GM18867 (cell line): ENCODE measurements at regions not wholly inside any gene's neighbourhood (a gene's known extent, or its start where the extent isn't known, plus 50 kb on each side); places are given as distances from the start of the nearest gene placed in this dataset.

Experiments used
- ATAC-seq: cut with Tn5 transposase; IDR thresholded peaks from one replicate; pipeline ENCODE4 v1.9.1; 2021; ENCODE audit warnings: mild to moderate bottlenecking, moderate library complexity; ENCODE audit not compliant: unreplicated experiment

DNA sequence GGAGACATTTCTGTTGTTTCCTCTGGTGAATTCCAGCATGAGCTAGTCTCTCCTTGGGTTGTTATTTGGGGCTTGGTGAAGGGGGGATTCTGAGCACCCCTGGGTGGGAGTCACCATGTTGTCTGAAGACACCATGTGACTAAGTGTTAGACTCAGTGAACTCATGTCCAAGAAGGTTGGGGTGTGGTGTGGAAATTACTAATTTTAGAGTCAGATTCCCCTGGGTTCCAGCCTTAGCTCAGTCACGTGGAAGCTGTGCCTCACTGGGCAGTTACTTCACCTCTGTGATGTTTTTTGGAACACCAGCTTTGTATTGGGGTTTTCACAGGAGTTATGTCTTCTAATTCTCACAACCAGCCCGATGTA lies 171.5 kb downstream of the RPLP1 start:
- ATAC-seq = no peak

DNA sequence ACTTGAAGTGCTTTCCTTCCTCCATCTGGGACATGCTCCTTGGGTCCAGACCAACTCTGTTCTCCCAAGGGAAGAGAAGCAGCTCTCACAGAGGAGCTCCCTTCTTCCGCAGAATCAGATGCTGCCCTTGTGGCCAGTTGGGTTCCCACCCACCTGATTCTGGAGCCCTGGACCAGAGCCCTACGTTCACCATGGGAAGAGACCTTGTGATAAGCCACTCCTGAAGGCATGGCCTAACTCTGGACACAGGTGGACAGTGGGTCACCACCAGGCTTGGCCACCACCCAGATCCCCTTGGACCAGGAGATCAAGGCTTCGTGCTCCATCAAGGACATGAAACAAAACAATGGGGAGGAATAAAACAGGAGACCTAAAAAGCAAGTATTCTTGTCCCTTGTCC lies 172.2 kb downstream of the RPLP1 start:
- ATAC-seq = no peak

DNA sequence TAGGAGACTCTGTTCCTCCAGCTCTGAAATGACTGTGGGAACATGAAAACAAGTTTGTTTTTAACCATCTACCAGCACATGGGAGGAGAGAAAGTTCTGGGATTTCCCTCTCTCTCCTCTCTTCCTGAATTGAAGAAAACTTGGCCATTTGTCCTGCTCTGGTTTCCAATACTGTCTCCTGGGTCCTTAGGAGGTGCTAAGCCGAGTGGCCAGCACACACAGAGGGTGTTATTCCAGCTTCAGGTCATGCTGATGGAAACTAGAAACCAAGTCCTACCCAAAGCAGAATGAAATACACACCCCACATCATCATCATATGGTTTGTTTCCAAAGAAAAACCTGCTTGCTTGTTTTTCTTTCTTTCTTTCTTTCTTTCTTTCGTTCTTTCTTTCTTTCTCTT lies 172.7 kb downstream of the RPLP1 start:
- ATAC-seq = no peak

DNA sequence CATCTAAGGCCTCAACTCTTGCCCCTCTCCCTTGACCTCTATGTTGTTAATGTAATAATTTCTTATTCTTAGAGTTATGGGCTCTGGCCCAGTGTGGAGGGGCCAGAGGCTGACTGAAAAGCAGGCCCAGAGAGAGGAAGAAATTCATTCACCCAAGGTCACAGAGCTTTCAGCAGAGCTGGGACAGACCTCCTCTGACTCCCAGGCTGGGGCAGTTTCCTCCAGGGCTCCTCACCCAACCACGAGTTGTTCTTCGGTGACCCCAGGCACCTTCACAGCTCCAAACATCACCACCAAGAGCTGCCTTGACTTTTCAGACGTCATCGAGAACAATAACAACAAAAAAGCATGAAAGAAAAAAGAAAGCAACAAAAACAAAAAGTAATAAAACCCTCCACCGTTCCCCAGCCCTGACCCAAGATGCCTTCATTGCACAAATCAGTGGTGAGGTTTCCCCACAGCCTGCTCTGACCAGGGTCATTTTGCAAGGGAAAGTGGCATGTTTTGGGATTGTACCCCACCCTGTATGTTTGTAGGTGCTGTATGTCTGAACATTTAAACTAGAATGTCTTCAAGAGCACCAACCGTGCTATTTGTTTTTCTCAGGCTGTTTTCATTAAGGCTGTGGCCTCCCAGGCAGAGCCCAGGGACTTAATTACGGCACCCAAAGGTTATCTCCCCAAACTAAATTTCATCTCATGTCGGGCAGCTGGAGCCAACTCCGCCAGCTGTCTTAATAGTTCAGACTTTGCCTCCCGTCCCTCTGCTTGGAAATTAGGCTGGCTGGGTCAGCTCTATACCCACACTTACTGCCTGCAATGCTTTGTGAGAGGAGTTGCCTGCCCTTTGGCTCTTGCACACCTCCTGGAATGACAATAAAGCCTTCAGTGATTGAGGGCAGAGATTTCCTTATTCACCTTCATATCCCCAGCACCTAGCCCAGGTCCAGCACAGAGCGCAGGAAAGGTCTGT lies 173.8 kb downstream of the RPLP1 start:
- no peak for ATAC-seq

GRCh38 chr15:69627548-69628158 lies 175.0 kb downstream of the RPLP1 start:
- no peak for ATAC-seq

GRCh38 chr15:69628256-69629093 lies 175.9 kb downstream of the RPLP1 start:
- ATAC-seq = no peak

GRCh38 chr15:69629631-69630161 lies 177.1 kb downstream of the RPLP1 start:
- ATAC-seq = no peak

DNA sequence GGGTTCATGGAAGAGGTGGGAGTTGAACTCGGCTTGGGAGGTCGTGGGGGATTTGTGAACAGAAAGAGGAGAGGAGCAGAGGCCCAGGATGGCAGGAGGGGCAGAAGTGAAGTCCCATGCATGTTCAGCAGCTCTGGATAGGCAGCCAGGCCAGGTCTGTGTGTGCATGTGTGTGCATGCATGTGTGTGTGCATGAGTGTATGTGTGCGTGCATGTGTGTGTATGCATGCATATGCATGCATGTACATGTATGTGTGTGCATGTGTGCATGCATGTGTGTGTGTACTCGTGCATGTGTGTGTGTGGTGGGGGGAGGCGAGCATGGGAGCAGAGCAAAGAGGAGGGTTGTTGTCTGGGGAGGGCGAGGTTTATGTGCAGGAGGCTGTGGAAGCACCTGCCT lies 178.4 kb downstream of the RPLP1 start:
- ATAC-seq = no peak

DNA sequence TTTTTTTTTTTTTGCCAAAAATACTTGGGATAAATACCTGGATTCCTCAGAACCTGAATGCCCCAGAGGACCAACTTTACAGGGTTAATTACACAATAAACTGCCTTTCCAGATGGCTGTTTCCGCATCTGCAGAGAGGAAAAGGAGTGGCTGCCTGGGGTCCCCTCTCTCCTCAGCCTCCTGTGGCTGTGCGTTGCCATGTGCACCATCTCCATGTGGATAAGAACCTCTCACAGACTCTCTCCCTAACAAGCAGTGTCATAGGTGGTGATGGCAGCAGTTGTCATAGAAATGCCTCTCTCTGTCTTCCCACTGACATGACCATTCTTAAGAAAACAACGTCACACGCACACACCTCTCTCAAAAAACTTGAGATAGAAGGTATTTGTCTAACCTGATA lies 179.4 kb downstream of the RPLP1 start:
- no peak for ATAC-seq

GRCh38 chr15:69634860-69635259 lies 182.2 kb downstream of the RPLP1 start:
- ATAC-seq = no peak

DNA sequence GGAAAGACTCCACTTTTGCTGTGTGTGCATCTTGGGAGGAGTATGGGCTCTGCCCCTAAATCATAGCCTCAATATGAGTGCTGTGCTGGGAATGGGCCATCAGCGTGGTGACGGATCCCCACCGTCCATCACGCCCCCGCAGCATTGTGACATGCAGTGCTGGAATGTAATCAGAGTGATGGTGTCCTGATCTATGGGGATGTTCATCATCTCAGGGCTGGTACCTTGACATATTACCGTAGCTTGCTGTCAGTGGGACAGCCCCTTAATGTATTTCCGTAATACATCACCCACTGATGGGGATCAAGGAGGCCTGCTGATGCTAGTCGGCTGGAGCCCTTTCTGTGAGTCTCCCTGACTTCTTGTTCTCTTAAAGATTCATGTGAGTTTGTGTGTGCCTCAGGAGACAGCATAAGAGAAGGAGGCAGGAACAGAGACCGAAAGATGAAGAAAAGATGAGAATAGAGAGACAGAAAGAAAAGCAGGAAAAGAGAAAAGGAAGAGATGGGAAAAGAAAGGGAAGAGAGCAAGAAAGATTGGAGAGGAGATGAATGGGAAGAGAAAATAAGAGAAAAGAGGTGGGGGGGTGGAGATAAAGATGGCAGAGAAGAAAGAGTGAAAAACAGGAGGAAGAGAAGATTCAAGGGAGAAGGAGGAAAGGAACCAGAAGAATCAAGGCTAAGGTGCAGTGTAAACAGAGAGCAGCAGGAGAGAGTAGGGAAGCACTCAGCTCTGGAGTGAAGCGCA lies 183.7 kb downstream of the RPLP1 start:
- ATAC-seq = no peak

DNA sequence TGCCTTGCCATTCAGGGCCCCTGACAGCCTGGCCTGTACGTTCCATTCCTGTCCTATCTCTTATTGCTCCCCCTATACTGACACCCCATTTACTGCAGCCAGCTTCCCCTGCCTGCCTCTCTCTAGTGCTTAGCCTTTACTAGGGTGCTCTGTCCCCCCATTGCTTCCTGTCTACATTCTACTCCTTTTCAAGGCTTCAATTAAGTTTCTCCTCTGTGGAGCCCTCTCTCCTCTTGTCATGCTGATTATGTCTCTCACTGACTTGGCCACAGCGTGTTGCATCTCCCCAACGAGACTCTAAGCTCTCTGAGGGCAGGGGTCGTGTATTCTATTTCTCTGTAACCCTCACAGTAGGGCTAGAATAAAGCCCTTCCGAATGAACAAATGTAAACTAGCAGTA lies 185.2 kb downstream of the RPLP1 start:
- ATAC-seq = no peak

DNA sequence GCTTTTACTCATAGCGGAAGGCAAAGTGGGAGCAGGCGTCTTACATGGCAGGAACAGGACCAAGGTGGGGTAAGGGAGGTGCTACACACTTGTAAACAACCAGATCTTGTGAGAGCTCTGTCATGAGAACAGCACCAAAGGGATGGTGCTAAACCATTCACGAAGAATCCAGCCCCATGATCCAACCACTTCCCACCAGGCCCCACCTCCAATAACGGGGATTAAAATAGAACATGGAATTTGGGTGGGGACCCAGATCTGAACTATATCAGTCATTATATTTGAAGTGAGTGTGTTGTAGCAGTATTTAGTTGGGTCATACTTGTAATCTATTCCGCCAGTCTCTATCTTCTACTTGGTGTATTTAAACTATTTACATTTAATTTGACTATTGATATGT lies 190.9 kb downstream of the RPLP1 start:
- ATAC-seq = no peak

DNA sequence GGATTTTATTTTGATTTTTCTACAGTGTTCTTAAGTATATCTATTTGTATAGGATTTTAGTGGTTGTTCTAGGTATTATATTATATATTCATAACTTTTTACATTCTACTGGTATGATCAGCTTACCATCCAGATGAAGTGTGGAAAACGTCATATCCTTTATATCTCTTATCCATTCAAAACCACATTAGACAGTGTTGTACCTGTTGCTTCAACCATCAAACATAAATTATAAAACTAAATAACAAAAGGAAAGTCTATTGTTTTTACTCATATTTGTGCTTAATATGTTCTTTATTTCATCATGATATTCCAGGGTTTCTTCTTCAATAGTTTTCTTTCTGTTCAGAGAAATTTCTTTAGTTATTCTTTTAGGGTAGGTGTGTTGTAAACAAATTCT lies 191.4 kb downstream of the RPLP1 start:
- no peak for ATAC-seq

GRCh38 chr15:69644876-69645275 lies 192.3 kb downstream of the RPLP1 start:
- no peak for ATAC-seq

DNA sequence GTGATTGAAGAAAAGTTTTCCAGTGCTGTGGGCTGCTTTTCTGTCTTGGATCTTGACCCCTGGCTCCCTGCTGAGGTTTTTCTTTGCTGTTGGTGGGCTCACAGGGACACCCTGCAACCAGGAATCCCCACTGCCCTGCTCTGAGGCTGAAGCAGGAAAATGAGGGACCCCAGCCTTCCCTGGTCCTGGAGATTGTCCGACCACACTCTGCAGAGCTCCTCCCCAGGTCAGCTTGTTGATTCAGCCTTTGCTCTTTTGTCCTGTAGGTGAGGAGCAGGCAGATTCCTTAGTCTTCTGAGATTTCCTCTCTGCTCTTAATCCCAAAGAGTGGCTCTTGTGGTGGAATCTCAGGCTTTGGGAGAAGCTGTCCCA lies 194.5 kb downstream of the RPLP1 start:
- no peak for ATAC-seq

DNA sequence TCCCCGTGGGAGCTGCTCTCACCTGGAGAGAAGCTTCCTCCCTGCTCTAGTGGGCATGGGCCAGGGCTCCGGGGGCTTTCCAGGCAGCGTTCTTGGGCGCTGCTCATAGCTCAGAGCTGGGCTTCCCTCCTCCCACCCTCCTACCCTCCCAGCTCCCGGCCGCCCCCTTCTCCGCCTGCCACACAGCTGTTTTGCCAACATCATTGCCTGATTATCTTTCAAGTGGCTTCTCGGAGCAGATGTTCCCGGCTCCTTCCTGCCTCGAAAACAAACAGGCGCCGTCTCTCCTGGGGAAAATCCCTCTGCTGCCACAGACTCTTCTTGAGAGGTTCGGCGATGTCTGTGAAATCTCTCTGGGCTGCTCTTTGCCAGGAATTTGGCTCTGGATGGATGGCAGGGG lies 195.6 kb downstream of the RPLP1 start:
- ATAC-seq = no peak

GRCh38 chr15:69648775-69649735 lies 196.4 kb downstream of the RPLP1 start:
- no peak for ATAC-seq

DNA sequence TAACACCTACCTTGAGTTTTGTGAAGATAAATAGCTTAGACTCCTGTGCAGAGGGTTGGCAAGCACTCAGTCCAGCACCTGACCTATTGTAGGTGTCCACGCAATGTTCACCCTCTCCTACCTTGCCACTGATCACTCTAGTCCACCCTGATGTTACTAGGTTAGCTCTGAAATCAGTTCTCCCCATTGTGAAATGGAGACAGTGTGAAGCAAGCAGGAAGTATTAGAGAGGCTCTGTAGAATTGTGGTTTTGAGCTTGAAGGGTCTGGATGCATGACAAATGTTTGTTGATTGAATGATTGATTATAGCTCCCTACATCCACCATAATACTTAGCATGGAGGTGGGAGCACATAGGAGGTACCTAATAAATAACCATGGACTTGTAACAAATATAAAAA lies 199.7 kb downstream of the RPLP1 start:
- ATAC-seq = no peak
